GM19463 (cell line): ENCODE measurements at regions not wholly inside any gene's neighbourhood (a gene's known extent, or its start where the extent isn't known, plus 50 kb on each side); places are given as distances from the start of the nearest gene placed in this dataset.
"Not testable (repeated sequence)": the region's sequence is repeated elsewhere in the genome, so short reads cannot be mapped to it uniquely, and the experiment has no call there.

Experiments used
- ATAC-seq: cut with Tn5 transposase; IDR thresholded peaks from one replicate; pipeline ENCODE4 v1.9.1; 2021; ENCODE audit warnings: mild to moderate bottlenecking, moderate library complexity; ENCODE audit not compliant: unreplicated experiment

GRCh38 chr4:179601671-179602070, 2159.4 kb upstream of the AGA start:
- ATAC-seq, result no peak

GRCh38 chr4:179605196-179605595, 2163.0 kb upstream of the AGA start:
- no peak for ATAC-seq

GRCh38 chr4:179607003-179607402, 2164.8 kb upstream of the AGA start:
- no peak for ATAC-seq

- ATAC-seq, result no peak
Measured at GRCh38 chr4:179615704-179616103, 2173.5 kb upstream of the AGA start.

- ATAC-seq, result no peak
Measured at GRCh38 chr4:179618966-179619365, 2176.7 kb upstream of the AGA start.

GRCh38 chr4:179624768-179625181, 2182.5 kb upstream of the AGA start:
- no peak for ATAC-seq

GRCh38 chr4:179625406-179625805, 2183.2 kb upstream of the AGA start:
- ATAC-seq, result no peak

- ATAC-seq, result no peak
Measured at GRCh38 chr4:179626687-179627086, 2184.4 kb upstream of the AGA start.

- no peak for ATAC-seq
Measured at GRCh38 chr4:179631321-179631720, 2189.1 kb upstream of the AGA start.

GRCh38 chr4:179634862-179635261, 2192.6 kb upstream of the AGA start:
- ATAC-seq, result no peak

- ATAC-seq, result no peak
Measured at GRCh38 chr4:179662522-179662921, 2220.3 kb upstream of the AGA start.

- ATAC-seq, result no peak
Measured at GRCh38 chr4:179663641-179664429, 2221.6 kb upstream of the AGA start.

GRCh38 chr4:179664430-179665027, 2222.3 kb upstream of the AGA start:
- ATAC-seq, result no peak

GRCh38 chr4:179666226-179666625, 2224.0 kb upstream of the AGA start:
- ATAC-seq, result no peak

GRCh38 chr4:179671609-179672008, 2229.4 kb upstream of the AGA start:
- ATAC-seq, result no peak

GRCh38 chr4:179678093-179678814, 2236.0 kb upstream of the AGA start:
- no peak for ATAC-seq

- not testable (repeated sequence) for ATAC-seq
Measured at GRCh38 chr4:179683661-179684060, 2241.4 kb upstream of the AGA start.

- no peak for ATAC-seq
Measured at GRCh38 chr4:179692222-179692621, 2250.0 kb upstream of the AGA start.

GRCh38 chr4:179695175-179695574, 2252.9 kb upstream of the AGA start:
- ATAC-seq, result no peak

GRCh38 chr4:179698321-179698720, 2256.1 kb upstream of the AGA start:
- no peak for ATAC-seq

GRCh38 chr4:179709961-179710624, 2267.9 kb upstream of the AGA start:
- ATAC-seq, result no peak
